OCI-LY3 (cell line): ENCODE measurements at regions not wholly inside any gene's neighbourhood (a gene's known extent, or its start where the extent isn't known, plus 50 kb on each side); places are given as distances from the start of the nearest gene placed in this dataset.

Experiments
- CTCF ChIP-seq: fragments of 200-600, 300-600 bp; sonication (generic); IDR thresholded peaks from 2 replicates; pipeline ENCODE4 v1.5.1; 2014; ENCODE audit warnings: antibody characterized with exemption, low read length, low read depth
- EZH2phosphoT487 ChIP-seq: fragments of 200-600 bp; shearing (Covaris generic); IDR thresholded peaks from 2 replicates; pipeline ENCODE4 v1.6.1; 2018; ENCODE audit warnings: antibody characterized with exemption, mixed run types, low read depth

GRCh38 chr4:29375716-29376115 lies 1344.5 kb upstream of the PCDH7 start:
- TF ChIP-seq EZH2phosphoT487, result no peak
- no peak for TF ChIP-seq CTCF
